Stomach (tissue), 8 donors: ENCODE measurements at regions not wholly inside any gene's neighbourhood (a gene's known extent, or its start where the extent isn't known, plus 50 kb on each side); places are given as distances from the start of the nearest gene placed in this dataset.

ENCODE experiments used
- DNase-seq, 2 donors: peaks; one replicate each; pipeline versions ENCODE4 v3.0.0 to v3.0.0-alpha.2; 2013 to 2019
- H3K27ac ChIP-seq, 5 donors: fragments of 200-600 bp in 4 of 5; sonication (generic) in 4 of 5; one replicate each; pipeline ENCODE4 v1.5.1; 2013 to 2019; ENCODE audit warnings: mild to moderate bottlenecking in 1 of 5, moderate library complexity in 1 of 5
- H3K27me3 ChIP-seq, 3 donors: fragments of 200-600 bp; sonication (generic); one replicate each; pipeline ENCODE4 v1.5.1; 2017 to 2019; ENCODE audit warnings: mixed run types in 1 of 3
- H3K36me3 ChIP-seq, 4 donors: fragments of 200-600 bp; sonication (generic); 1 replicate in 3 of 4; 2 replicates in 1 of 4; pipeline ENCODE4 v1.5.1; 2016 to 2019
- H3K4me1 ChIP-seq, 4 donors: fragments of 200-600 bp; sonication (generic); one replicate each; pipeline ENCODE4 v1.5.1; 2016 to 2019
- H3K4me3 ChIP-seq, 4 donors: fragments of 200-600 bp; sonication (generic) in 3 of 4; one replicate each; pipeline ENCODE4 v1.5.1; 2016 to 2019; ENCODE audit warnings: mild to moderate bottlenecking in 1 of 4
- H3K9me3 ChIP-seq, 4 donors: fragments of 200-600 bp; sonication (generic); one replicate each; pipeline ENCODE4 v1.5.1; 2016 to 2019
- EP300 ChIP-seq: sonication (generic); formaldehyde crosslinking; IDR thresholded peaks from one replicate; pipeline ENCODE4 v1.6.1; 2017; ENCODE audit warnings: antibody characterized with exemption
- POLR2A ChIP-seq, 4 donors: fragments of 450-650 bp; IDR thresholded peaks; one replicate each; pipeline ENCODE4 v1.6.1; 2016; ENCODE audit warnings: antibody characterized with exemption in 4 of 4, control low read depth in 2 of 4, mild to moderate bottlenecking in 1 of 4, moderate library complexity in 1 of 4
- POLR2AphosphoS5 ChIP-seq, 3 donors: sonication (generic); formaldehyde crosslinking; IDR thresholded peaks; one replicate each; pipeline ENCODE4 v1.6.1; 2016; ENCODE audit warnings: antibody characterized with exemption in 3 of 3
- WGBS, 5 donors: extraction: QIAGEN DNeasy Blood & Tissue Kit in 3 of 5; methylation state at CpG; one replicate each; pipeline versions ENCODE4 v1.1.5 to v1.1.7; 2013 to 2018; 5-methylcytosine and 5-hydroxymethylcytosine counted together
- intact Hi-C: fragments of 100-400 bp; cut with DNase I; formaldehyde crosslinking; loops from one replicate; pipeline ENCODE4 v1.15.1; 2023; ENCODE audit warnings: low total_unique reads
- TF ChIP-seq, protein P1 (sequence below), 7 experiments: fragments of 450-650 bp in 4 of 7; fragments of 200-600 bp in 3 of 7; sonication (generic) in 3 of 7; IDR thresholded peaks; one replicate each; pipeline ENCODE4 v1.5.1; 2016 to 2019; ENCODE audit warnings: antibody characterized with exemption in 7 of 7, control low read depth in 2 of 7, mild to moderate bottlenecking in 1 of 7
- donor health status: healthy with polysubstance abuse.
- donor health status: Bipolar disorder and iron deficiency.
- donor health status: healthy.

DNA sequence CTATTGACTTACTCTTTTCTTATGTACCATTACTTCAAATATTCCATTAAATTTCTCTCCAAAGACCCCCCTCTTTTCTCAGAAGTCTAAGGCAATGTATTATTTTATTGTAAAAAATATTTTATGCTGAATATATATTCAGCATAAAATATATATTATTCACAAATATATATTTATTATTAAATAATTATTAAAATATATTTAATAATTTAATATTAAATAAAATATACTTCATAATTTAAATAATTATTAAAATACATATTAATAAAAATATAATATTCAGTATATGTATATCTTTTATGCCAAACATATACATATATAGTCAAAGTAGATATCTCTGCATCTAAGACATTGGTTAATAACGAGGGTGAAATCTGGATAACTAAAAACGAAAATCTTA is 418.4 kb downstream of the GASK1B start:
- DNase-seq = no peak
- no peak for TF ChIP-seq POLR2AphosphoS5 (IDR thresholded peaks at IDR 0.05)
- TF ChIP-seq POLR2A (IDR thresholded peaks at IDR 0.05) = no peak
- TF ChIP-seq, protein P1, sequence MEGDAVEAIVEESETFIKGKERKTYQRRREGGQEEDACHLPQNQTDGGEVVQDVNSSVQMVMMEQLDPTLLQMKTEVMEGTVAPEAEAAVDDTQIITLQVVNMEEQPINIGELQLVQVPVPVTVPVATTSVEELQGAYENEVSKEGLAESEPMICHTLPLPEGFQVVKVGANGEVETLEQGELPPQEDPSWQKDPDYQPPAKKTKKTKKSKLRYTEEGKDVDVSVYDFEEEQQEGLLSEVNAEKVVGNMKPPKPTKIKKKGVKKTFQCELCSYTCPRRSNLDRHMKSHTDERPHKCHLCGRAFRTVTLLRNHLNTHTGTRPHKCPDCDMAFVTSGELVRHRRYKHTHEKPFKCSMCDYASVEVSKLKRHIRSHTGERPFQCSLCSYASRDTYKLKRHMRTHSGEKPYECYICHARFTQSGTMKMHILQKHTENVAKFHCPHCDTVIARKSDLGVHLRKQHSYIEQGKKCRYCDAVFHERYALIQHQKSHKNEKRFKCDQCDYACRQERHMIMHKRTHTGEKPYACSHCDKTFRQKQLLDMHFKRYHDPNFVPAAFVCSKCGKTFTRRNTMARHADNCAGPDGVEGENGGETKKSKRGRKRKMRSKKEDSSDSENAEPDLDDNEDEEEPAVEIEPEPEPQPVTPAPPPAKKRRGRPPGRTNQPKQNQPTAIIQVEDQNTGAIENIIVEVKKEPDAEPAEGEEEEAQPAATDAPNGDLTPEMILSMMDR (IDR thresholded peaks at IDR 0.05) = no peak
- TF ChIP-seq EP300 = no peak
- H3K4me1 ChIP-seq = no peaks in the 10 kb centered on the region
- H3K9me3 ChIP-seq = no peaks in the 10 kb centered on the region
- intact Hi-C loops = no loop called here
- no peak overlapping the region for H3K27ac ChIP-seq
- H3K27me3 ChIP-seq = no peaks in the 10 kb centered on the region
- H3K4me3 ChIP-seq = no peak overlapping the region
- 82 to 92% (median 89%) methylated on average over 2 of the region's 2 CpGs for WGBS, 5 donors
- no peaks in the 10 kb centered on the region for H3K36me3 ChIP-seq

DNA sequence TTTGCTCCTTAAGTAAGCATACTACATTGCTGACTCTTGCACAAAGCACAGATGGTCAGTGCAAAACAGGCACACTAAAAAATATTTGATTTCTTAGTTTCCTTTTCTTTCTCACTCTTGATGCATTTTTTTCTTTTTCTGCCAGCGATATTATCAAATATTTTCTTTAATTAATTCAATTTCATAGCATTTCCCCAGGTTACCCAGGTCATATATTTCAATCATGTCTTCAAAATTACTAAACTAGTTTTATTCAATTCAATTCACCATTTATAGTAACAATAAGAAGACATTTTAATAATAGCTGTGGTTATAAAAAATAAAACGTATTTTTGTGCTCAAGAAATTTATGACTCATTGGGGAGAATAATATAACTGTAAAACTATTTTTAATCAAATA is 421.2 kb downstream of the GASK1B start:
- WGBS, 5 donors = 74 to 92% (median 86%) methylated on average over 2 of the region's 2 CpGs
- Histone ChIP-seq H3K36me3 (no peaks in the 10 kb centered on the region), H3K27me3 (no peaks in the 10 kb centered on the region), H3K4me3 (no peak overlapping the region), H3K9me3 (no peaks in the 10 kb centered on the region), H3K4me1 (no peaks in the 10 kb centered on the region), H3K27ac (no peak overlapping the region)
- TF ChIP-seq POLR2AphosphoS5 (IDR thresholded peaks at IDR 0.05) (no peak), EP300 (no peak), POLR2A (IDR thresholded peaks at IDR 0.05) (no peak)
- TF ChIP-seq, protein P1 (IDR thresholded peaks at IDR 0.05) = no peak
- DNase-seq = no peak
- intact Hi-C loops = no loop called here

DNA sequence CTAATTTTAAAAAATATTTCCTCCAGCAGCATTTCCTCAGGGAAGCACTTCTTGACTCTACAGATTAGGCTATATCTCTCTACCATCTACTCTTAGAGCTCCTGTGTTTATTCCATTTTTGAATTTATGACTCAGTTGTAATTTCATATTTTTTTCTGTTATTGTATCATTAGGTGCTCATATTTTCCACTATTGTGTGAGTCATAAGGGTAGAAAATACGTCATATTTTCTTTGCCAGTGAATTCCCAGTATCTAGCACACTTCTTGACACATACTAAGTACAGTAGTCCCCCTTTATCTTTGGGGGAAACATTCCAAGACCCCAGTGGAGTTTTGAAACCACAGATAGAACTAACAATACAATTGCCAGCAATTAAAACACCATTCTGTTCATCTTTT is 431.2 kb downstream of the GASK1B start:
- DNase-seq = no peak
- Histone ChIP-seq H3K9me3 (no peaks in the 10 kb centered on the region), H3K4me3 (no peak overlapping the region), H3K4me1 (no peaks in the 10 kb centered on the region), H3K27ac (no peak overlapping the region), H3K27me3 (no peaks in the 10 kb centered on the region), H3K36me3 (no peaks in the 10 kb centered on the region)
- 69 to 88% (median 84%) methylated on average over 1 of the region's 1 CpG for WGBS, 5 donors
- intact Hi-C loops = no loop called here
- TF ChIP-seq, protein P1 (IDR thresholded peaks at IDR 0.05) = no peak
- TF ChIP-seq POLR2AphosphoS5 (IDR thresholded peaks at IDR 0.05) = no peak
- TF ChIP-seq POLR2A (IDR thresholded peaks at IDR 0.05) = no peak
- TF ChIP-seq EP300 = no peak

GRCh38 chr4:157739242-157739641 is 433.6 kb downstream of the GASK1B start:
- WGBS, 5 donors = 68 to 78% (median 73%) methylated on average over 2 of the region's 2 CpGs
- Histone ChIP-seq H3K27me3 (no peaks in the 10 kb centered on the region), H3K9me3 (no peaks in the 10 kb centered on the region), H3K27ac (no peak overlapping the region), H3K4me3 (no peak overlapping the region), H3K4me1 (no peaks in the 10 kb centered on the region), H3K36me3 (no peaks in the 10 kb centered on the region)
- intact Hi-C loops = no loop called here
- TF ChIP-seq, protein P1 (IDR thresholded peaks at IDR 0.05) = no peak
- TF ChIP-seq EP300 = no peak
- no peak for TF ChIP-seq POLR2AphosphoS5 (IDR thresholded peaks at IDR 0.05)
- no peak for TF ChIP-seq POLR2A (IDR thresholded peaks at IDR 0.05)
- no peak for DNase-seq
